Fibroblast of villous mesenchyme (primary cell): ENCODE measurements at regions not wholly inside any gene's neighbourhood (a gene's known extent, or its start where the extent isn't known, plus 50 kb on each side); places are given as distances from the start of the nearest gene placed in this dataset.

Experiments
- DNase-seq: peaks from one replicate; pipeline ENCODE4 v3.0.0-alpha.2; 2010; ENCODE audit warnings: low read depth
- H3K4me3 ChIP-seq: 2 replicates; pipeline ENCODE4 v1.5.1; 2011; ENCODE audit warnings: low read depth, mild to moderate bottlenecking, low read length
- CTCF ChIP-seq: IDR thresholded peaks from 2 replicates; pipeline ENCODE4 v1.5.1; 2012; ENCODE audit warnings: low read depth, mild to moderate bottlenecking, low read length; ENCODE audit not compliant: insufficient read depth

- DNase-seq: no peak
- H3K4me3 ChIP-seq: no peak overlapping the region
- no peak for TF ChIP-seq CTCF
Measured at GRCh38 chr18:57891707-57892391, 88.7 kb upstream of the ATP8B1 start.

- DNase-seq: no peak
- no peak overlapping the region for H3K4me3 ChIP-seq
- TF ChIP-seq CTCF: no peak
Measured at GRCh38 chr18:57890266-57890665, 87.2 kb upstream of the ATP8B1 start.

- no peak for TF ChIP-seq CTCF
- no peak overlapping the region for H3K4me3 ChIP-seq
- DNase-seq: no peak
Measured at GRCh38 chr18:57889841-57890240, 86.7 kb upstream of the ATP8B1 start.

GRCh38 chr18:57887543-57888383 lies 84.6 kb upstream of the ATP8B1 start:
- no peak for TF ChIP-seq CTCF
- DNase-seq: no peak
- no peak overlapping the region for H3K4me3 ChIP-seq

GRCh38 chr18:57885931-57886330 lies 82.8 kb upstream of the ATP8B1 start:
- TF ChIP-seq CTCF: no peak
- H3K4me3 ChIP-seq: no peak overlapping the region
- no peak for DNase-seq

- no peak for DNase-seq
- no peak overlapping the region for H3K4me3 ChIP-seq
- no peak for TF ChIP-seq CTCF
Measured at GRCh38 chr18:57882465-57882864, 79.3 kb upstream of the ATP8B1 start.
